ENCODE measurements at regions not wholly inside any gene's neighbourhood (a gene's known extent, or its start where the extent isn't known, plus 50 kb on each side); places are given as distances from the start of the nearest gene placed in this dataset.
"Not testable (repeated sequence)": the region's sequence is repeated elsewhere in the genome, so short reads cannot be mapped to it uniquely, and the experiment has no call there.

- H3K4me3 Mint-ChIP-seq (ENCODE audit: unreplicated experiment) = peak overlapping the region; percentile 19
- POLR2A ChIA-PET = no interaction called here
These were observed 160.3 kb upstream of the JADE1 start for GRCh38 chr4:128649161-128649560.

GRCh38 chr4:128648021-128648420 is 161.5 kb upstream of the JADE1 start:
- no TSS peak for BruUV-seq (replicated peaks)
- no peaks in the 10 kb centered on the region for H3K9me3 ChIP-seq
- H3K4me3 ChIP-seq (ENCODE audit: low read depth, low read length) = no peak overlapping the region
- intact Hi-C loops (cut with micrococcal nuclease; ENCODE audit: unreplicated experiment) = no loop called here
- TF ChIP-seq CTCF (IDR thresholded peaks at IDR 0.05; ENCODE audit: insufficient read depth in 1 of 2, low read depth in 1 of 2, low read length in 1 of 2, severe bottlenecking in 1 of 2, unreplicated experiment in 1 of 2) = no peak
- H3K4me3 Mint-ChIP-seq (ENCODE audit: unreplicated experiment) = no peak overlapping the region
- no peak overlapping the region for H3K27ac Mint-ChIP-seq (ENCODE audit: unreplicated experiment)
- DNase-seq = no peak
- H3K27me3 Mint-ChIP-seq (ENCODE audit: insufficient read depth, unreplicated experiment) = no peaks in the 10 kb centered on the region
- peaks cover 36% of the 10 kb centered on the region for H3K4me1 ChIP-seq
- no peaks in the 10 kb centered on the region for H3K9me3 Mint-ChIP-seq (ENCODE audit: unreplicated experiment)
- no peaks in the 10 kb centered on the region for H3K27me3 ChIP-seq (replicated peaks; ENCODE audit: control insufficient read depth, insufficient read depth, low read length)
- no peaks in the 10 kb centered on the region for H3K36me3 Mint-ChIP-seq (ENCODE audit: insufficient read depth, unreplicated experiment)
- no peaks in the 10 kb centered on the region for H3K36me3 ChIP-seq (ENCODE audit: control insufficient read depth, insufficient read depth, low read length)
- CTCF ChIA-PET = no interaction called here
- peaks cover 8% of the 10 kb centered on the region for H3K4me1 Mint-ChIP-seq (ENCODE audit: low read depth, unreplicated experiment)
- POLR2A ChIA-PET = no interaction called here

More at GRCh38 chr4:128649161-128649560, 160.3 kb upstream of the JADE1 start:
- Histone ChIP-seq H3K36me3 (ENCODE audit: control insufficient read depth, insufficient read depth, low read length) (no peaks in the 10 kb centered on the region), H3K27me3 (replicated peaks; ENCODE audit: control insufficient read depth, insufficient read depth, low read length) (no peaks in the 10 kb centered on the region), H3K4me1 (peaks cover 43% of the 10 kb centered on the region), H3K9me3 (no peaks in the 10 kb centered on the region), H3K4me3 (ENCODE audit: low read depth, low read length) (no peak overlapping the region)
- H3K27me3 Mint-ChIP-seq (ENCODE audit: insufficient read depth, unreplicated experiment) = no peaks in the 10 kb centered on the region
- H3K9me3 Mint-ChIP-seq (ENCODE audit: unreplicated experiment) = no peaks in the 10 kb centered on the region
- H3K36me3 Mint-ChIP-seq (ENCODE audit: insufficient read depth, unreplicated experiment) = peaks cover 6% of the 10 kb centered on the region
- TF ChIP-seq CTCF (IDR thresholded peaks at IDR 0.05; ENCODE audit: insufficient read depth in 1 of 2, low read depth in 1 of 2, low read length in 1 of 2, severe bottlenecking in 1 of 2, unreplicated experiment in 1 of 2) = no peak
- BruUV-seq (replicated peaks) = TSS peak; percentile 68
- intact Hi-C loops (cut with micrococcal nuclease; ENCODE audit: unreplicated experiment) = loop anchor here (1.0 kb wide), 2 partner anchors 14 to 75 kb away; no protein-coding TSS in a partner anchor
- DNase-seq = no peak
- CTCF ChIA-PET = no interaction called here
- peaks cover 18% of the 10 kb centered on the region for H3K4me1 Mint-ChIP-seq (ENCODE audit: low read depth, unreplicated experiment)
- peak overlapping the region; percentile 66 for H3K27ac Mint-ChIP-seq (ENCODE audit: unreplicated experiment)

GRCh38 chr4:128646893-128647292 is 162.6 kb upstream of the JADE1 start:
- H3K36me3 Mint-ChIP-seq (ENCODE audit: insufficient read depth, unreplicated experiment); H3K9me3 ChIP-seq; H3K9me3 Mint-ChIP-seq (ENCODE audit: unreplicated experiment); intact Hi-C loops (cut with micrococcal nuclease; ENCODE audit: unreplicated experiment); H3K4me1 Mint-ChIP-seq (ENCODE audit: low read depth, unreplicated experiment); BruUV-seq (replicated peaks); H3K27me3 ChIP-seq (replicated peaks; ENCODE audit: control insufficient read depth, insufficient read depth, low read length); POLR2A ChIA-PET; CTCF ChIA-PET; H3K27me3 Mint-ChIP-seq (ENCODE audit: insufficient read depth, unreplicated experiment); H3K27ac Mint-ChIP-seq (ENCODE audit: unreplicated experiment); H3K4me3 ChIP-seq (ENCODE audit: low read depth, low read length); DNase-seq; H3K4me3 Mint-ChIP-seq (ENCODE audit: unreplicated experiment); H3K36me3 ChIP-seq (ENCODE audit: control insufficient read depth, insufficient read depth, low read length): not testable (repeated sequence)
- peaks cover 26% of the 10 kb centered on the region for H3K4me1 ChIP-seq

- H3K4me3 Mint-ChIP-seq (ENCODE audit: unreplicated experiment); H3K4me3 ChIP-seq (ENCODE audit: low read depth, low read length); H3K27ac Mint-ChIP-seq (ENCODE audit: unreplicated experiment); H3K36me3 Mint-ChIP-seq (ENCODE audit: insufficient read depth, unreplicated experiment); H3K27me3 Mint-ChIP-seq (ENCODE audit: insufficient read depth, unreplicated experiment); H3K36me3 ChIP-seq (ENCODE audit: control insufficient read depth, insufficient read depth, low read length); H3K9me3 ChIP-seq; BruUV-seq (replicated peaks); DNase-seq; H3K9me3 Mint-ChIP-seq (ENCODE audit: unreplicated experiment); POLR2A ChIA-PET; CTCF ChIA-PET; intact Hi-C loops (cut with micrococcal nuclease; ENCODE audit: unreplicated experiment); H3K27me3 ChIP-seq (replicated peaks; ENCODE audit: control insufficient read depth, insufficient read depth, low read length); H3K4me1 Mint-ChIP-seq (ENCODE audit: low read depth, unreplicated experiment): not testable (repeated sequence)
- H3K4me1 ChIP-seq = peaks cover 21% of the 10 kb centered on the region
These were observed 164.5 kb upstream of the JADE1 start for GRCh38 chr4:128644693-128645654.

- POLR2A ChIA-PET; H3K27me3 ChIP-seq (replicated peaks; ENCODE audit: control insufficient read depth, insufficient read depth, low read length); H3K27ac Mint-ChIP-seq (ENCODE audit: unreplicated experiment); H3K9me3 Mint-ChIP-seq (ENCODE audit: unreplicated experiment); H3K4me1 Mint-ChIP-seq (ENCODE audit: low read depth, unreplicated experiment); H3K36me3 Mint-ChIP-seq (ENCODE audit: insufficient read depth, unreplicated experiment); CTCF ChIA-PET; H3K4me3 ChIP-seq (ENCODE audit: low read depth, low read length); intact Hi-C loops (cut with micrococcal nuclease; ENCODE audit: unreplicated experiment); DNase-seq; H3K36me3 ChIP-seq (ENCODE audit: control insufficient read depth, insufficient read depth, low read length); H3K9me3 ChIP-seq; H3K27me3 Mint-ChIP-seq (ENCODE audit: insufficient read depth, unreplicated experiment); H3K4me3 Mint-ChIP-seq (ENCODE audit: unreplicated experiment); BruUV-seq (replicated peaks): not testable (repeated sequence)
- H3K4me1 ChIP-seq = peaks cover 19% of the 10 kb centered on the region
These were observed 165.4 kb upstream of the JADE1 start for GRCh38 chr4:128644107-128644506.

All from Caco-2 (cell line).